GM12878 (cell line): ENCODE measurements at regions not wholly inside any gene's neighbourhood (a gene's known extent, or its start where the extent isn't known, plus 50 kb on each side); places are given as distances from the start of the nearest gene placed in this dataset.

Experiments
- ATAC-seq: fragments of 200-7000 bp; cut with Tn5 transposase; 3 replicates; pipeline ENCODE4 v1.9.1; 2020; ENCODE audit warnings: mild to moderate bottlenecking, moderate library complexity
- BruUV-seq: library from RNA; stranded (reverse); fragments of 400-500 nt; replicated peaks from 2 replicates; lab custom pipeline; 2021; lab: Mats Ljungman, UMichigan
- CTCF ChIA-PET: fragments of 300-600 bp; sonication (Branson Sonifier 250); formaldehyde crosslinking; extraction: SDS; loops from one replicate; lab custom pipeline; 2021; ENCODE audit warnings: inconsistent platforms; lab: Yijun Ruan, JAX
- POLR2A ChIA-PET: fragments of 350-600 bp; formaldehyde crosslinking; extraction: SDS; loops from one replicate; lab custom pipeline; 2021; ENCODE audit warnings: inconsistent platforms; lab: Charles Lee
- RAD21 ChIA-PET: fragments of 300-600 bp; sonication (Branson Sonifier 250); formaldehyde crosslinking; loops from one replicate; lab custom pipeline; 2023; ENCODE audit warnings: antibody characterized with exemption; ENCODE audit not compliant: unreplicated experiment; lab: Charles Lee
- SMC1A ChIA-PET: fragments of 300-600 bp; sonication (Branson Sonifier 250); formaldehyde crosslinking; loops from one replicate; lab custom pipeline; 2023; ENCODE audit not compliant: unreplicated experiment, uncharacterized antibody; lab: Charles Lee
- DNase-seq: peaks from one replicate; pipeline ENCODE4 v3.0.0-alpha.2; 2011; ENCODE audit warnings: low read depth, low spot score
- FAIRE-seq: peaks from 3 replicates; lab custom pipeline; 2011; peaks lifted over from hg19 to GRCh38; lab: Jason Lieb, UNC
- H2AFZ ChIP-seq: 2 replicates; pipeline ENCODE4 v1.6.0; 2011; ENCODE audit warnings: low read depth, low read length, control low read depth; ENCODE audit not compliant: control insufficient read depth
- H3K27ac ChIP-seq: 2 replicates; pipeline ENCODE4 v1.5.1; 2011; ENCODE audit warnings: control low read depth; ENCODE audit not compliant: control insufficient read depth, insufficient read depth
- H3K27me3 ChIP-seq, 2 experiments: replicated peaks in 1 of 2; 2 replicates each; pipeline versions ENCODE4 v1.6.0 to v1.6.1; 2011; ENCODE audit warnings: low read length in 1 of 2; ENCODE audit not compliant: control insufficient read depth in 2 of 2, insufficient read depth in 2 of 2
- H3K36me3 ChIP-seq, 2 experiments: 2 replicates each; pipeline ENCODE4 v1.5.1; 2011; ENCODE audit warnings: low read length in 1 of 2; ENCODE audit not compliant: control insufficient read depth in 2 of 2, insufficient read depth in 2 of 2
- H3K4me1 ChIP-seq: 2 replicates; pipeline ENCODE4 v1.6.1; 2011; ENCODE audit warnings: mild to moderate bottlenecking, low read length, moderate library complexity, mixed read lengths; ENCODE audit not compliant: control insufficient read depth, insufficient read depth
- H3K4me2 ChIP-seq: 2 replicates; pipeline ENCODE4 v1.6.0; 2011; ENCODE audit warnings: control low read depth; ENCODE audit not compliant: control insufficient read depth, insufficient read depth
- H3K4me3 ChIP-seq: fragments of 200-600 bp; sonication (generic); 2 replicates; pipeline ENCODE4 v1.5.1; 2016
- H3K79me2 ChIP-seq: 2 replicates; pipeline ENCODE4 v1.6.0; 2011; ENCODE audit warnings: low read length; ENCODE audit not compliant: control insufficient read depth, insufficient read depth
- H3K9ac ChIP-seq: 2 replicates; pipeline ENCODE4 v1.8.0; 2011; ENCODE audit warnings: low read length, control low read depth, mixed read lengths; ENCODE audit not compliant: control insufficient read depth, insufficient read depth
- H3K9me3 ChIP-seq: replicated peaks from 3 replicates; pipeline ENCODE4 v1.5.1; 2011; ENCODE audit warnings: mild to moderate bottlenecking, low read length; ENCODE audit not compliant: control insufficient read depth, insufficient read depth
- H4K20me1 ChIP-seq: 2 replicates; pipeline ENCODE4 v1.6.0; 2011; ENCODE audit not compliant: control insufficient read depth, insufficient read depth
- ATF7 ChIP-seq: fragments of 450-650 bp; IDR thresholded peaks from 2 replicates; pipeline ENCODE4 v1.6.1; 2016; ENCODE audit warnings: low read depth, mild to moderate bottlenecking
- BCL11A ChIP-seq: IDR thresholded peaks from 2 replicates; pipeline ENCODE4 v1.6.1; 2011; ENCODE audit warnings: low read depth, low read length
- IKZF1 ChIP-seq: fragments of 450-650 bp; conservative IDR thresholded peaks from 2 replicates; pipeline ENCODE4 v1.6.1; 2017; ENCODE audit warnings: antibody characterized with exemption, mild to moderate bottlenecking
- MXI1 ChIP-seq: fragments of 150-350 bp; IDR thresholded peaks from 2 replicates; pipeline ENCODE4 v1.6.1; 2011; ENCODE audit warnings: low read depth, mild to moderate bottlenecking, inconsistent platforms, low read length, improper control_type of control experiment
- NFYA ChIP-seq: IDR thresholded peaks from 2 replicates; pipeline ENCODE4 v1.6.1; 2011; ENCODE audit warnings: low read depth, mild to moderate bottlenecking, low read length, improper control_type of control experiment, borderline replicate concordance
- POLR2AphosphoS2 ChIP-seq: IDR thresholded peaks from 2 replicates; pipeline ENCODE4 v1.6.1; 2011; ENCODE audit warnings: low read depth, mild to moderate bottlenecking, low read length, improper control_type of control experiment, moderate library complexity
- RAD51 ChIP-seq: fragments of 450-650 bp; IDR thresholded peaks from 2 replicates; pipeline ENCODE4 v1.6.1; 2016; ENCODE audit warnings: moderate library complexity, mild to moderate bottlenecking, inconsistent platforms
- SIN3A ChIP-seq: IDR thresholded peaks from 2 replicates; pipeline ENCODE4 v1.6.1; 2012; ENCODE audit warnings: low read depth, low read length, improper control_type of control experiment
- SMAD1 ChIP-seq: fragments of 450-650 bp; IDR thresholded peaks from 2 replicates; pipeline ENCODE4 v1.6.1; 2018; ENCODE audit warnings: mild to moderate bottlenecking, low read depth; ENCODE audit not compliant: partially characterized antibody
- SMAD5 ChIP-seq: IDR thresholded peaks from 2 replicates; pipeline ENCODE4 v1.6.1; 2016; ENCODE audit warnings: antibody characterized with exemption, low read depth
- SPI1 ChIP-seq: IDR thresholded peaks from 2 replicates; pipeline ENCODE4 v1.6.1; 2011; ENCODE audit warnings: low read depth, mild to moderate bottlenecking, low read length, moderate library complexity, borderline replicate concordance; ENCODE audit not compliant: insufficient read depth
- TCF7 ChIP-seq: IDR thresholded peaks from 2 replicates; pipeline ENCODE4 v1.6.1; 2014; ENCODE audit warnings: antibody characterized with exemption, borderline replicate concordance
- ZBTB33 ChIP-seq: fragments of 450-650 bp; IDR thresholded peaks from 2 replicates; pipeline ENCODE4 v1.6.1; 2017; ENCODE audit warnings: mild to moderate bottlenecking
- ZNF207 ChIP-seq: fragments of 450-650 bp; IDR thresholded peaks from 2 replicates; pipeline ENCODE4 v1.6.1; 2014; ENCODE audit warnings: antibody characterized with exemption, mild to moderate bottlenecking, borderline replicate concordance
- WGBS: methylation state at CpG from one replicate; pipeline ENCODE4 v1.1.6; 2016; ENCODE audit warnings: low lambda C conversion rate; ENCODE audit not compliant: insufficient replicate concordance, insufficient coverage; ENCODE audit errors: missing lambda C conversion rate; 5-methylcytosine and 5-hydroxymethylcytosine counted together
- in situ Hi-C: fragments of 300-500 bp; cut with MboI; formaldehyde crosslinking; loops from 9 replicates; pipeline ENCODE4 v1.14.3; 2018; ENCODE audit warnings: mixed read lengths
- intact Hi-C: fragments of 100-400 bp; cut with micrococcal nuclease; formaldehyde crosslinking; loops from one replicate; pipeline ENCODE4 v1.14.2; 2022; ENCODE audit not compliant: unreplicated experiment
- TF ChIP-seq, protein P1 (sequence below), 3 experiments: IDR thresholded peaks in 2 of 3; conservative IDR thresholded peaks in 1 of 3; 2 replicates each; pipeline ENCODE4 v1.5.1; 2011; ENCODE audit warnings: low read depth in 3 of 3, low read length in 3 of 3, mild to moderate bottlenecking in 3 of 3, control low read depth in 2 of 3, moderate library complexity in 2 of 3, inconsistent platforms in 1 of 3, mixed read lengths in 1 of 3; ENCODE audit not compliant: control insufficient read depth in 2 of 3, insufficient read depth in 1 of 3; ENCODE audit errors: extremely low read depth in 1 of 3

- 28% methylated on average over 4 of the region's 4 CpGs for WGBS
- no peak overlapping the region for H3K4me3 ChIP-seq
- H3K79me2 ChIP-seq, result no peaks in the 10 kb centered on the region
- POLR2A ChIA-PET, result no interaction called here
- in situ Hi-C loops (no loop called here), intact Hi-C loops (no loop called here)
- no peak overlapping the region for H3K4me2 ChIP-seq
- no peaks in the 10 kb centered on the region; a peak in 1 of 4 replicates for H3K27me3 ChIP-seq
- no peaks in the 10 kb centered on the region for H3K4me1 ChIP-seq
- H2AFZ ChIP-seq, result no peak overlapping the region
- H3K27ac ChIP-seq, result no peak overlapping the region
- no peaks in the 10 kb centered on the region for H4K20me1 ChIP-seq
- BruUV-seq, result no TSS peak
- TF ChIP-seq RAD51 (no peak), SMAD1 (no peak), MXI1 (no peak), POLR2AphosphoS2 (no peak), SMAD5 (no peak), NFYA (no peak), SPI1 (no peak), SIN3A (no peak), ZNF207 (no peak), ATF7 (no peak), TCF7 (no peak), ZBTB33 (no peak), IKZF1 (no peak), BCL11A (no peak)
- TF ChIP-seq, protein P1, sequence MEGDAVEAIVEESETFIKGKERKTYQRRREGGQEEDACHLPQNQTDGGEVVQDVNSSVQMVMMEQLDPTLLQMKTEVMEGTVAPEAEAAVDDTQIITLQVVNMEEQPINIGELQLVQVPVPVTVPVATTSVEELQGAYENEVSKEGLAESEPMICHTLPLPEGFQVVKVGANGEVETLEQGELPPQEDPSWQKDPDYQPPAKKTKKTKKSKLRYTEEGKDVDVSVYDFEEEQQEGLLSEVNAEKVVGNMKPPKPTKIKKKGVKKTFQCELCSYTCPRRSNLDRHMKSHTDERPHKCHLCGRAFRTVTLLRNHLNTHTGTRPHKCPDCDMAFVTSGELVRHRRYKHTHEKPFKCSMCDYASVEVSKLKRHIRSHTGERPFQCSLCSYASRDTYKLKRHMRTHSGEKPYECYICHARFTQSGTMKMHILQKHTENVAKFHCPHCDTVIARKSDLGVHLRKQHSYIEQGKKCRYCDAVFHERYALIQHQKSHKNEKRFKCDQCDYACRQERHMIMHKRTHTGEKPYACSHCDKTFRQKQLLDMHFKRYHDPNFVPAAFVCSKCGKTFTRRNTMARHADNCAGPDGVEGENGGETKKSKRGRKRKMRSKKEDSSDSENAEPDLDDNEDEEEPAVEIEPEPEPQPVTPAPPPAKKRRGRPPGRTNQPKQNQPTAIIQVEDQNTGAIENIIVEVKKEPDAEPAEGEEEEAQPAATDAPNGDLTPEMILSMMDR (IDR thresholded peaks at IDR 0.05 in 2 of 3, conservative IDR thresholded peaks at IDR 0.05 in 1 of 3; ENCODE audit: control insufficient read depth in 2 of 3, extremely low read depth in 1 of 3, insufficient read depth in 1 of 3, low read depth in 3 of 3, low read length in 3 of 3), result no peak
- TF ChIP-seq, all 136 proteins: peak for 0
- Histone ChIP-seq H3K9ac (no peak overlapping the region), H3K36me3 (no peaks in the 10 kb centered on the region), H3K9me3 (no peaks in the 10 kb centered on the region)
- no peak for DNase-seq
- RAD21 ChIA-PET, result no interaction called here
- CTCF ChIA-PET, result interaction anchor here (1.3 kb wide), 2 partner anchors 8 to 63 kb away, joined by 3 read pairs; no protein-coding TSS in a partner anchor
- ATAC-seq, result no peak
- FAIRE-seq, result no peak
- SMC1A ChIA-PET, result interaction anchor here (0.9 to 1.9 kb wide), 6 partner anchors 9 to 67 kb away, joined by 3 to 8 read pairs (median 3); no protein-coding TSS in a partner anchor
Observed at GRCh38 chr4:123835831-123836590, 439.4 kb downstream of the SPRY1 start.
